ENCODE measurements at regions not wholly inside any gene's neighbourhood (a gene's known extent, or its start where the extent isn't known, plus 50 kb on each side); places are given as distances from the start of the nearest gene placed in this dataset.

DNA sequence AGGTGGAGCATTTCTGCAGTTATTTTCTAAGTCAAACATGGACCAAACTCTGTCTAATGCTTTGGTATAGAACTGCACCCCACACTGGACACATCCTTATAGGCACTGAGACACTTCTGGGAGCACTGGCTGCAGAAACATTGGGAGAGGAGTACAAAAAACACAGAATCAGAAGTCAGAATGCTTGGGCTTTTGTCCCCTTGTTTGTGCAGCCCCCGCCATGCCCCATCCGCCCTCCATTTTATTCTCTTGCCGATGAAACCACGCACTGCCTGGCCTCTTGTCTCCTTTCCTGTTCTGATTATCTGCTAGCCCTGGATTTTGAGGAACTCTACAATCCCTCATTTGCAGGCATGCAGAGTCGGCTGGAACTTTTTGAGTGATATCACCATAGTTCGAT lies 1201.2 kb downstream of the TBC1D22A start:
- H3K36me3 Mint-ChIP-seq (ENCODE audit: low read depth): peaks cover 4% of the 10 kb centered on the region; the same call in 1 of the 3 replicates
- Histone ChIP-seq H3K9me2 (ENCODE audit: insufficient read depth) (no peaks in the 10 kb centered on the region), H3K4me3 (no peak overlapping the region), H3K4me1 (ENCODE audit: insufficient read depth) (no peaks in the 10 kb centered on the region), H3K27me3 (ENCODE audit: insufficient read depth) (no peaks in the 10 kb centered on the region), H3K36me3 (ENCODE audit: insufficient read depth) (peaks cover 8% of the 10 kb centered on the region), H4K20me1 (replicated peaks; ENCODE audit: insufficient read depth) (no peaks in the 10 kb centered on the region), H3K4me2 (no peak overlapping the region), H3F3A (replicated peaks; ENCODE audit: low read depth) (no peaks in the 10 kb centered on the region), H2AFZ (no peak overlapping the region), H3K27ac (ENCODE audit: low read depth) (no peak overlapping the region), H3K79me2 (replicated peaks; ENCODE audit: insufficient read depth) (no peaks in the 10 kb centered on the region)
- no peak overlapping the region for H3K27ac Mint-ChIP-seq
- peaks cover 85% of the 10 kb centered on the region for H3K9me3 Mint-ChIP-seq
- H3K27me3 Mint-ChIP-seq (ENCODE audit: insufficient read depth, low read depth, poor library complexity): peaks cover 9% of the 10 kb centered on the region
- ATAC-seq (no peak), DNase-seq (ENCODE audit: low spot score) (no peak)
- TF ChIP-seq, protein P1, sequence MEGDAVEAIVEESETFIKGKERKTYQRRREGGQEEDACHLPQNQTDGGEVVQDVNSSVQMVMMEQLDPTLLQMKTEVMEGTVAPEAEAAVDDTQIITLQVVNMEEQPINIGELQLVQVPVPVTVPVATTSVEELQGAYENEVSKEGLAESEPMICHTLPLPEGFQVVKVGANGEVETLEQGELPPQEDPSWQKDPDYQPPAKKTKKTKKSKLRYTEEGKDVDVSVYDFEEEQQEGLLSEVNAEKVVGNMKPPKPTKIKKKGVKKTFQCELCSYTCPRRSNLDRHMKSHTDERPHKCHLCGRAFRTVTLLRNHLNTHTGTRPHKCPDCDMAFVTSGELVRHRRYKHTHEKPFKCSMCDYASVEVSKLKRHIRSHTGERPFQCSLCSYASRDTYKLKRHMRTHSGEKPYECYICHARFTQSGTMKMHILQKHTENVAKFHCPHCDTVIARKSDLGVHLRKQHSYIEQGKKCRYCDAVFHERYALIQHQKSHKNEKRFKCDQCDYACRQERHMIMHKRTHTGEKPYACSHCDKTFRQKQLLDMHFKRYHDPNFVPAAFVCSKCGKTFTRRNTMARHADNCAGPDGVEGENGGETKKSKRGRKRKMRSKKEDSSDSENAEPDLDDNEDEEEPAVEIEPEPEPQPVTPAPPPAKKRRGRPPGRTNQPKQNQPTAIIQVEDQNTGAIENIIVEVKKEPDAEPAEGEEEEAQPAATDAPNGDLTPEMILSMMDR (conservative IDR thresholded peaks at IDR 0.05; ENCODE audit: low read depth in 2 of 2): no peak
- TF ChIP-seq, protein P2, sequence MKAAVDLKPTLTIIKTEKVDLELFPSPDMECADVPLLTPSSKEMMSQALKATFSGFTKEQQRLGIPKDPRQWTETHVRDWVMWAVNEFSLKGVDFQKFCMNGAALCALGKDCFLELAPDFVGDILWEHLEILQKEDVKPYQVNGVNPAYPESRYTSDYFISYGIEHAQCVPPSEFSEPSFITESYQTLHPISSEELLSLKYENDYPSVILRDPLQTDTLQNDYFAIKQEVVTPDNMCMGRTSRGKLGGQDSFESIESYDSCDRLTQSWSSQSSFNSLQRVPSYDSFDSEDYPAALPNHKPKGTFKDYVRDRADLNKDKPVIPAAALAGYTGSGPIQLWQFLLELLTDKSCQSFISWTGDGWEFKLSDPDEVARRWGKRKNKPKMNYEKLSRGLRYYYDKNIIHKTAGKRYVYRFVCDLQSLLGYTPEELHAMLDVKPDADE (IDR thresholded peaks at IDR 0.05): no peak
- TF ChIP-seq, protein P3, sequence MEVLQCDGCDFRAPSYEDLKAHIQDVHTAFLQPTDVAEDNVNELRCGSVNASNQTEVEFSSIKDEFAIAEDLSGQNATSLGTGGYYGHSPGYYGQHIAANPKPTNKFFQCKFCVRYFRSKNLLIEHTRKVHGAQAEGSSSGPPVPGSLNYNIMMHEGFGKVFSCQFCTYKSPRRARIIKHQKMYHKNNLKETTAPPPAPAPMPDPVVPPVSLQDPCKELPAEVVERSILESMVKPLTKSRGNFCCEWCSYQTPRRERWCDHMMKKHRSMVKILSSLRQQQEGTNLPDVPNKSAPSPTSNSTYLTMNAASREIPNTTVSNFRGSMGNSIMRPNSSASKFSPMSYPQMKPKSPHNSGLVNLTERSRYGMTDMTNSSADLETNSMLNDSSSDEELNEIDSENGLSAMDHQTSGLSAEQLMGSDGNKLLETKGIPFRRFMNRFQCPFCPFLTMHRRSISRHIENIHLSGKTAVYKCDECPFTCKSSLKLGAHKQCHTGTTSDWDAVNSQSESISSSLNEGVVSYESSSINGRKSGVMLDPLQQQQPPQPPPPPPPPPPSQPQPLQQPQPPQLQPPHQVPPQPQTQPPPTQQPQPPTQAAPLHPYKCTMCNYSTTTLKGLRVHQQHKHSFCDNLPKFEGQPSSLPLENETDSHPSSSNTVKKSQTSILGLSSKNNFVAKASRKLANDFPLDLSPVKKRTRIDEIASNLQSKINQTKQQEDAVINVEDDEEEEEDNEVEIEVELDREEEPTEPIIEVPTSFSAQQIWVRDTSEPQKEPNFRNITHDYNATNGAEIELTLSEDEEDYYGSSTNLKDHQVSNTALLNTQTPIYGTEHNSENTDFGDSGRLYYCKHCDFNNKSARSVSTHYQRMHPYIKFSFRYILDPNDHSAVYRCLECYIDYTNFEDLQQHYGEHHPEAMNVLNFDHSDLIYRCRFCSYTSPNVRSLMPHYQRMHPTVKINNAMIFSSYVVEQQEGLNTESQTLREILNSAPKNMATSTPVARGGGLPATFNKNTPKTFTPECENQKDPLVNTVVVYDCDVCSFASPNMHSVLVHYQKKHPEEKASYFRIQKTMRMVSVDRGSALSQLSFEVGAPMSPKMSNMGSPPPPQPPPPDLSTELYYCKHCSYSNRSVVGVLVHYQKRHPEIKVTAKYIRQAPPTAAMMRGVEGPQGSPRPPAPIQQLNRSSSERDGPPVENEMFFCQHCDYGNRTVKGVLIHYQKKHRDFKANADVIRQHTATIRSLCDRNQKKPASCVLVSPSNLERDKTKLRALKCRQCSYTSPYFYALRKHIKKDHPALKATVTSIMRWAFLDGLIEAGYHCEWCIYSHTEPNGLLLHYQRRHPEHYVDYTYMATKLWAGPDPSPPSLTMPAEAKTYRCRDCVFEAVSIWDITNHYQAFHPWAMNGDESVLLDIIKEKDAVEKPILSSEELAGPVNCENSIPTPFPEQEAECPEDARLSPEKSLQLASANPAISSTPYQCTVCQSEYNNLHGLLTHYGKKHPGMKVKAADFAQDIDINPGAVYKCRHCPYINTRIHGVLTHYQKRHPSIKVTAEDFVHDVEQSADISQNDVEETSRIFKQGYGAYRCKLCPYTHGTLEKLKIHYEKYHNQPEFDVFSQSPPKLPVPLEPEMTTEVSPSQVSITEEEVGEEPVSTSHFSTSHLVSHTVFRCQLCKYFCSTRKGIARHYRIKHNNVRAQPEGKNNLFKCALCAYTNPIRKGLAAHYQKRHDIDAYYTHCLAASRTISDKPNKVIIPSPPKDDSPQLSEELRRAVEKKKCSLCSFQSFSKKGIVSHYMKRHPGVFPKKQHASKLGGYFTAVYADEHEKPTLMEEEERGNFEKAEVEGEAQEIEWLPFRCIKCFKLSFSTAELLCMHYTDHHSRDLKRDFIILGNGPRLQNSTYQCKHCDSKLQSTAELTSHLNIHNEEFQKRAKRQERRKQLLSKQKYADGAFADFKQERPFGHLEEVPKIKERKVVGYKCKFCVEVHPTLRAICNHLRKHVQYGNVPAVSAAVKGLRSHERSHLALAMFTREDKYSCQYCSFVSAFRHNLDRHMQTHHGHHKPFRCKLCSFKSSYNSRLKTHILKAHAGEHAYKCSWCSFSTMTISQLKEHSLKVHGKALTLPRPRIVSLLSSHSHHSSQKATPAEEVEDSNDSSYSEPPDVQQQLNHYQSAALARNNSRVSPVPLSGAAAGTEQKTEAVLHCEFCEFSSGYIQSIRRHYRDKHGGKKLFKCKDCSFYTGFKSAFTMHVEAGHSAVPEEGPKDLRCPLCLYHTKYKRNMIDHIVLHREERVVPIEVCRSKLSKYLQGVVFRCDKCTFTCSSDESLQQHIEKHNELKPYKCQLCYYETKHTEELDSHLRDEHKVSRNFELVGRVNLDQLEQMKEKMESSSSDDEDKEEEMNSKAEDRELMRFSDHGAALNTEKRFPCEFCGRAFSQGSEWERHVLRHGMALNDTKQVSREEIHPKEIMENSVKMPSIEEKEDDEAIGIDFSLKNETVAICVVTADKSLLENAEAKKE (CRISPR knock-in tag; IDR thresholded peaks at IDR 0.05): no peak
- TF ChIP-seq, protein P4, sequence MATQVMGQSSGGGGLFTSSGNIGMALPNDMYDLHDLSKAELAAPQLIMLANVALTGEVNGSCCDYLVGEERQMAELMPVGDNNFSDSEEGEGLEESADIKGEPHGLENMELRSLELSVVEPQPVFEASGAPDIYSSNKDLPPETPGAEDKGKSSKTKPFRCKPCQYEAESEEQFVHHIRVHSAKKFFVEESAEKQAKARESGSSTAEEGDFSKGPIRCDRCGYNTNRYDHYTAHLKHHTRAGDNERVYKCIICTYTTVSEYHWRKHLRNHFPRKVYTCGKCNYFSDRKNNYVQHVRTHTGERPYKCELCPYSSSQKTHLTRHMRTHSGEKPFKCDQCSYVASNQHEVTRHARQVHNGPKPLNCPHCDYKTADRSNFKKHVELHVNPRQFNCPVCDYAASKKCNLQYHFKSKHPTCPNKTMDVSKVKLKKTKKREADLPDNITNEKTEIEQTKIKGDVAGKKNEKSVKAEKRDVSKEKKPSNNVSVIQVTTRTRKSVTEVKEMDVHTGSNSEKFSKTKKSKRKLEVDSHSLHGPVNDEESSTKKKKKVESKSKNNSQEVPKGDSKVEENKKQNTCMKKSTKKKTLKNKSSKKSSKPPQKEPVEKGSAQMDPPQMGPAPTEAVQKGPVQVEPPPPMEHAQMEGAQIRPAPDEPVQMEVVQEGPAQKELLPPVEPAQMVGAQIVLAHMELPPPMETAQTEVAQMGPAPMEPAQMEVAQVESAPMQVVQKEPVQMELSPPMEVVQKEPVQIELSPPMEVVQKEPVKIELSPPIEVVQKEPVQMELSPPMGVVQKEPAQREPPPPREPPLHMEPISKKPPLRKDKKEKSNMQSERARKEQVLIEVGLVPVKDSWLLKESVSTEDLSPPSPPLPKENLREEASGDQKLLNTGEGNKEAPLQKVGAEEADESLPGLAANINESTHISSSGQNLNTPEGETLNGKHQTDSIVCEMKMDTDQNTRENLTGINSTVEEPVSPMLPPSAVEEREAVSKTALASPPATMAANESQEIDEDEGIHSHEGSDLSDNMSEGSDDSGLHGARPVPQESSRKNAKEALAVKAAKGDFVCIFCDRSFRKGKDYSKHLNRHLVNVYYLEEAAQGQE (IDR thresholded peaks at IDR 0.05; ENCODE audit: unreplicated experiment): no peak
- TF ChIP-seq NANOG (IDR thresholded peaks at IDR 0.05; ENCODE audit: borderline replicate concordance): no peak
- TF ChIP-seq EZH2phosphoT487 (IDR thresholded peaks at IDR 0.05; ENCODE audit: unreplicated experiment): no peak
- no peak overlapping the region for H3K4me3 Mint-ChIP-seq
- H3K4me1 Mint-ChIP-seq: no peaks in the 10 kb centered on the region

All from GM23338 (cell line).